ENCODE measurements at regions not wholly inside any gene's neighbourhood (a gene's known extent, or its start where the extent isn't known, plus 50 kb on each side); places are given as distances from the start of the nearest gene placed in this dataset. TPM values are rescaled to one million over a fixed set of nuclear protein-coding genes. Genes with fewer than 3 reads are reported as not detected.

Small RNAs in the stretch of these regions (microRNA-seq; reads per million reads assigned to microRNA genes)
- gene MIR873 (not detected), gene MIR876 (not detected)

Data from Right ventricle myocardium inferior (tissue), 1 donor.